ENCODE measurements at regions not wholly inside any gene's neighbourhood (a gene's known extent, or its start where the extent isn't known, plus 50 kb on each side); places are given as distances from the start of the nearest gene placed in this dataset.

GRCh38 chr16:51085271-51085670 is 65.8 kb downstream of the SALL1 start:
- in situ Hi-C loops (cut with HindIII; ENCODE audit: low pct_unique_long_range_greater_than_20kb, low sequenced_read_pairs), result no loop called here
- peak; percentile 38 for DNase-seq (ENCODE audit: low read depth)

GRCh38 chr16:51084074-51084928 is 66.8 kb downstream of the SALL1 start:
- in situ Hi-C loops (cut with HindIII; ENCODE audit: low pct_unique_long_range_greater_than_20kb, low sequenced_read_pairs), result no loop called here

GRCh38 chr16:51072591-51072990 is 78.5 kb downstream of the SALL1 start:
- DNase-seq (ENCODE audit: low read depth), result no peak
- in situ Hi-C loops (cut with HindIII; ENCODE audit: low pct_unique_long_range_greater_than_20kb, low sequenced_read_pairs), result no loop called here

More at GRCh38 chr16:51084074-51084928, 66.8 kb downstream of the SALL1 start:
- DNase-seq (ENCODE audit: low read depth), result no peak

GRCh38 chr16:51071326-51071725 is 79.7 kb downstream of the SALL1 start:
- in situ Hi-C loops (cut with HindIII; ENCODE audit: low pct_unique_long_range_greater_than_20kb, low sequenced_read_pairs), result no loop called here
- DNase-seq (ENCODE audit: low read depth), result no peak

- DNase-seq (ENCODE audit: low read depth), result no peak
- in situ Hi-C loops (cut with HindIII; ENCODE audit: low pct_unique_long_range_greater_than_20kb, low sequenced_read_pairs), result no loop called here
Measured at GRCh38 chr16:51067352-51067751, 83.7 kb downstream of the SALL1 start.

GRCh38 chr16:51062039-51062438 is 89.0 kb downstream of the SALL1 start:
- in situ Hi-C loops (cut with HindIII; ENCODE audit: low pct_unique_long_range_greater_than_20kb, low sequenced_read_pairs), result no loop called here

GRCh38 chr16:51061328-51061727 is 89.7 kb downstream of the SALL1 start:
- DNase-seq (ENCODE audit: low read depth), result no peak

More at GRCh38 chr16:51062039-51062438, 89.0 kb downstream of the SALL1 start:
- no peak for DNase-seq (ENCODE audit: low read depth)

GRCh38 chr16:51057969-51058337 is 93.1 kb downstream of the SALL1 start:
- DNase-seq (ENCODE audit: low read depth), result no peak
- in situ Hi-C loops (cut with HindIII; ENCODE audit: low pct_unique_long_range_greater_than_20kb, low sequenced_read_pairs), result no loop called here

More at GRCh38 chr16:51061328-51061727, 89.7 kb downstream of the SALL1 start:
- in situ Hi-C loops (cut with HindIII; ENCODE audit: low pct_unique_long_range_greater_than_20kb, low sequenced_read_pairs), result no loop called here

- in situ Hi-C loops (cut with HindIII; ENCODE audit: low pct_unique_long_range_greater_than_20kb, low sequenced_read_pairs), result no loop called here
- DNase-seq (ENCODE audit: low read depth), result no peak
Measured at GRCh38 chr16:51057102-51057793, 93.8 kb downstream of the SALL1 start.

GRCh38 chr16:51056331-51056730 is 94.7 kb downstream of the SALL1 start:
- in situ Hi-C loops (cut with HindIII; ENCODE audit: low pct_unique_long_range_greater_than_20kb, low sequenced_read_pairs), result no loop called here
- DNase-seq (ENCODE audit: low read depth), result no peak

GRCh38 chr16:51055434-51055833 is 95.6 kb downstream of the SALL1 start:
- in situ Hi-C loops (cut with HindIII; ENCODE audit: low pct_unique_long_range_greater_than_20kb, low sequenced_read_pairs), result no loop called here
- no peak for DNase-seq (ENCODE audit: low read depth)

- in situ Hi-C loops (cut with HindIII; ENCODE audit: low pct_unique_long_range_greater_than_20kb, low sequenced_read_pairs), result no loop called here
- no peak for DNase-seq (ENCODE audit: low read depth)
Measured at GRCh38 chr16:51053775-51054174, 97.3 kb downstream of the SALL1 start.

- in situ Hi-C loops (cut with HindIII; ENCODE audit: low pct_unique_long_range_greater_than_20kb, low sequenced_read_pairs), result no loop called here
- no peak for DNase-seq (ENCODE audit: low read depth)
Measured at GRCh38 chr16:51051671-51052070, 99.4 kb downstream of the SALL1 start.

- peak; percentile 53 for DNase-seq (ENCODE audit: low read depth)
- in situ Hi-C loops (cut with HindIII; ENCODE audit: low pct_unique_long_range_greater_than_20kb, low sequenced_read_pairs), result no loop called here
Measured at GRCh38 chr16:51050377-51050706, 100.7 kb downstream of the SALL1 start.

GRCh38 chr16:51049678-51050376 is 101.2 kb downstream of the SALL1 start:
- no peak for DNase-seq (ENCODE audit: low read depth)
- in situ Hi-C loops (cut with HindIII; ENCODE audit: low pct_unique_long_range_greater_than_20kb, low sequenced_read_pairs), result no loop called here

GRCh38 chr16:51049276-51049675 is 101.8 kb downstream of the SALL1 start:
- DNase-seq (ENCODE audit: low read depth), result no peak

GRCh38 chr16:51048544-51048943 is 102.5 kb downstream of the SALL1 start:
- in situ Hi-C loops (cut with HindIII; ENCODE audit: low pct_unique_long_range_greater_than_20kb, low sequenced_read_pairs), result no loop called here
- DNase-seq (ENCODE audit: low read depth), result peak; percentile 23

More at GRCh38 chr16:51049276-51049675, 101.8 kb downstream of the SALL1 start:
- in situ Hi-C loops (cut with HindIII; ENCODE audit: low pct_unique_long_range_greater_than_20kb, low sequenced_read_pairs), result no loop called here

- in situ Hi-C loops (cut with HindIII; ENCODE audit: low pct_unique_long_range_greater_than_20kb, low sequenced_read_pairs), result no loop called here
- DNase-seq (ENCODE audit: low read depth), result no peak
Measured at GRCh38 chr16:51045794-51046193, 105.3 kb downstream of the SALL1 start.

- no peak for DNase-seq (ENCODE audit: low read depth)
- in situ Hi-C loops (cut with HindIII; ENCODE audit: low pct_unique_long_range_greater_than_20kb, low sequenced_read_pairs), result no loop called here
Measured at GRCh38 chr16:51045186-51045585, 105.9 kb downstream of the SALL1 start.

Data from Caki2 (cell line).